ENCODE measurements at regions not wholly inside any gene's neighbourhood (a gene's known extent, or its start where the extent isn't known, plus 50 kb on each side); places are given as distances from the start of the nearest gene placed in this dataset.
"Not testable (repeated sequence)": the region's sequence is repeated elsewhere in the genome, so short reads cannot be mapped to it uniquely, and the experiment has no call there.

- DNase-seq (ENCODE audit: low spot score) = not testable (repeated sequence)
Observed at GRCh38 chr2:101645886-101646285, 51.6 kb upstream of the MAP4K4 start.

DNA sequence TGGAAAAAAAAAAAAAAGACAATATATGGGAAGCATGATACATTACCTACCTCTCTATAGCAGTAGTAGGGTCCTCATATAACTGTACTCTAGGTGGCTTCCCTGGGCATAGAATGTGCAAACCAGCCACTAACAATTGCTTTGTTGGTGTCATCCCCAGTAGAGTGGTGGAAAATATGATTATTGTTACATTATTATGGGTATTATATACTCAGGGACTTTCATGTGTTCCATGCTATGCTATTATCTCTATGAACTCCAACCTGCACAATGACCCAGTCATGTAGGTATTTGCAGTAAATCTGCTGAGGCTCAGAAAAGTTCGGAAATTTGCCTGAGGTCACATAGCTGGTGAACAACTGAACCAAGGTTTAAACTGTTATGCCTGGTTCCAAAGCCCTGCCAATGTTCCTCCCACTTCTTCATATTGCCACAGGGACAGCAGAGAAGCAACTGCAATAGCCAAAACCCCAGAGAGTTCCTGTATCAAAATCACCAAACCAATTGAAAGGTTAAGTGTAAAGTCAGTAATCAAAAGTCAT, 52.6 kb upstream of the MAP4K4 start:
- no peak for DNase-seq (ENCODE audit: low spot score)

DNA sequence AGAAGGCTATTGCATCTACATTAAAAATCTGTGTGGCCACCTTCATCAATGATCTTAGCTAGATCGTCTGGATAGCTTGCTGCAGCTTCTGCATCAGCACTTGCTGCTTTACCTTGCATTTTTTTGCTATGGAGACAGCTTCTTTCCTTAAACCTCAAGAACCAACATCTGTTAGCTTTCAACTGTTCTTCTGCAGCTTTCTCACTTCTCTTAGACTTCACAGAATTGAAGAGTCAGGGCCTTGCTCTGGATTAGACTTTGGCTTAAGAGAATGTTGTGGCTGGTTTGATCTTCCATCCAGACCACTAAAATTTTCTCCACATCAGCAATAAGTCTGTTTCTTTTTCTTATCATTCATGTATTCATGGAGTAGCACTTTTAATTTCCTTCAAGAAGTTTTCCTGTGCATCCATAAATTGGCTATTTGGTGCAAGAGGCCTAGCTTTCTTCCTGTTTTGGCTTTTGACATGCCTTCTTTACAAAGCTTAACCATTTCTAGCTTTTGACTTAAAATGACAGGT, 54.4 kb upstream of the MAP4K4 start:
- DNase-seq (ENCODE audit: low spot score) = no peak

DNA sequence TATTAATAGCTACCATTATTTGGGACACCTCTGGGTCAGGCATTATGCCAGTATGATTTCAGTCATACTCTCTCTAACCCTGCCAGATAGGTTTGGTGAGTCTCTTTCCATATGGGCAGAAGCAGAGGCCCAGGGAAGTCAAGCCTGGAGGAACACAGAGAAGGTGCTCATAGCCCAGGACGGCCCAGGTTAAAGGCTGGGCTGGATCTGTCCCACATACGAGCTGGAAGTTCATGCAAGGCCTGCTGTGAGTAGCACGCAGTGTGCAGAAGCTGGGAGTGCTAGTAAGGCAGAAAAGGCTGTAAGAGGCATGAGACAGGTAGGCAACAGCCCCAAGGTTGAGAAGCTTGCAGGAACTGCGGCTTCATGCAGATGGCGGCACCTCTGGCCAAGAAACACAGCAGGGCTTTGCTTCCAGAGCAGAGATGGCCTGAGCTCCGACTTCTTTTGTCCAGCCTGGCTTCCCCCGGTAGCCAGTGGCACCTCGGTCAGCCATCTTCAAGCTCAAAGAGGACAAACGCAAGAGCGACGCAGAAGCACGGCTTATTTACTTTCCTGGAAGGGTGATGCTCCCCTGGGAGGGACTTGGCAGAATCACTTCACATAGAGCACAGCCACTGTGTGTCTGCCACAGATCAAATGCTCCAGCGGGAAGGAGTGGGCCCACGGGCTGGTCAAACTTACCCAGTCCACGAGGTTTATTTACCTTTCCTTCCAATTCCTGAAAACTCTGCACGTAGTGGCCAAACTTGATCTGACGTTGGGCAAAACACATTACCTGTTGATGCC, 58.5 kb upstream of the MAP4K4 start:
- DNase-seq (ENCODE audit: low spot score) = no peak

GRCh38 chr2:101638181-101638711, 59.3 kb upstream of the MAP4K4 start:
- DNase-seq (ENCODE audit: low spot score) = no peak

DNA sequence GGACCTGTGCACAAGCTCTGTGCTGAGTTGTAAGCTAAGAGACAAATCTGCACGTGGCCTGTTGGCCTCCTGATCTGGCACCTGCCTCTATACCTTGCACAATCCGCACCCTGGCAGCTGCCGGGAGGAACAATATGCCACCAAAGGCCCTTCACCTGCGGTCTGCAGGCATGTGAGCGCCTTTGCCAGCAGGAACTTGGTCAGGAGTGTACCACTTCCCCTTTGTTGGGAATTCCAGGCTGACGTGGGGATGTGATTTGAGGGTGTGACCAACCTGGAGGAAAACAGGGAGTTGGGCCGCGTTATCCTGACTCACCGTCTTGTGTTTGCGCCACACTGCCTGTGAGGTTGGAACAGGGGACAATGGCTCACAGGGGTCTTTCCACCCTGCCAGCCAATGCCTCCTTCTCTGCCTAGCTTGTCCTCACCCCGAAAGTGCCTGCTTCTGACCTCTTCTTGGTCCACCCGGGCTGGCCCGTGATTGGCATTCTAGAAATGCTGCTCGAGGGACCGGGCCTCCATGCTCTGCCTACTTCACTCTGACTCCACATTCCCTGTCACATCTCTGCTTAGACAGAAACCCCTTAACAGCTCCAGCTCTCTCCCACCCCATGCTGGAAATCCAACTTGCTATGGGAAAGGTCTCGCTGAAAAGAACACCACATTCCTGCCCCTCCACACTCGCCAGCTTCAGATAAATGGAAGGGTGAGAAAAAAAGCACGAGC, 67.1 kb upstream of the MAP4K4 start:
- DNase-seq (ENCODE audit: low spot score) = no peak

DNA sequence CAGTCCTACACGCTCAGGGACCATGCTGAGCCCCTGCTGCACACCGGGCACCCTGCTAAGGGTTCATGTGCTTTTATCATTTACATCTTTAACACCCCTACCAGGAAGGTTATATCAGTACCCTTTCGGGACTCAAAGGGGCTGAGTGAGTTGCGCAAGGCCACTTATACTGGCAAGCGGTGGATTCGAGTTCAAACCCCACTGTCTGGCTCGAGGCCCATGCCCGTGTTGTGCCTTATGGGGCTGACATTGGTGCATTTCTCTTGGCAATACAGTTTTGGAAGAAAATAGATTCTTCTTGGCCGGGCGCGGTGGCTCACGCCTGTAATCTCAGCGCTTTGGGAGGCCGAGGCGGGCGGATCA, 69.5 kb upstream of the MAP4K4 start:
- no peak for DNase-seq (ENCODE audit: low spot score)

- DNase-seq (ENCODE audit: low spot score) = no peak
Observed at GRCh38 chr2:101627285-101628029, 70.0 kb upstream of the MAP4K4 start.

DNA sequence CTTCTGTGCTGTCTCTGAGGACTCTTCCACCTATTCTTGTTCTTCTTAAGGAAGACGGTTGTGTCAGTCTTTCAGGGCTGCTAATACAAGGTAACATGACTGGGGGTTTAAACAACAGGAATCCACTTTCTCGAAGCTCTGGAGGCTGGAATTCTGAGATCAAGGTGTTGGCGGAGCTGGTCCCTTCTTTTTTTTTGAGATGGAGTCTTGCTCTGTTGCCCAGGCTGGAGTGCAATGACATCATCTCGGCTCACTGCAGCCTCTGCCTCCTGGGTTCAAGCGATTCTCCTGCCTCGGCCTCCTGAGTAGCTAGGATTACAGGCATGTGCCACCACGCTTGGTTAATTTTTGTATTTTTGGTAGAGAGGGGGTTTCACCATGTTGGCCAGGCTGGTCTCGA, 71.7 kb upstream of the MAP4K4 start:
- DNase-seq (ENCODE audit: low spot score) = not testable (repeated sequence)

DNA sequence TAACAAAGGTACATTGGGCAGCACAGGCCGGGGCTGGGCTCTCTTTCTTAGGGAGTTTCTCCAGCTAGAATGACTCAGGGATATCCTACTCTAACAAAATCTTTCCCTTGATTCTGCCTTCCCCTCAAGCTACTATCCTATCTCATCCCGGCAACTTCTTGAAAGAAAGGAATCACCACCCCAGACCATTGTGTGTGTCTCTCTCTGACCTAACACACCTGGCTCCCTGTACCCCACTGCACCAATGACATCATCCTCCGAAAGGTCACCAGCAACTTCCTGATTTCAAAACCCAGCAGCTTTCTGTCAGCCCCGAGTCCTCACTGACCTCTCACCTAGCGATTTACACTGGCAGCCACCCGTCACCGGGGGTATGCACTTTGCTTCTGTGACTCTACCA, 72.1 kb upstream of the MAP4K4 start:
- DNase-seq (ENCODE audit: low spot score) = no peak

GRCh38 chr2:101624706-101625332, 72.7 kb upstream of the MAP4K4 start:
- no peak for DNase-seq (ENCODE audit: low spot score)

DNA sequence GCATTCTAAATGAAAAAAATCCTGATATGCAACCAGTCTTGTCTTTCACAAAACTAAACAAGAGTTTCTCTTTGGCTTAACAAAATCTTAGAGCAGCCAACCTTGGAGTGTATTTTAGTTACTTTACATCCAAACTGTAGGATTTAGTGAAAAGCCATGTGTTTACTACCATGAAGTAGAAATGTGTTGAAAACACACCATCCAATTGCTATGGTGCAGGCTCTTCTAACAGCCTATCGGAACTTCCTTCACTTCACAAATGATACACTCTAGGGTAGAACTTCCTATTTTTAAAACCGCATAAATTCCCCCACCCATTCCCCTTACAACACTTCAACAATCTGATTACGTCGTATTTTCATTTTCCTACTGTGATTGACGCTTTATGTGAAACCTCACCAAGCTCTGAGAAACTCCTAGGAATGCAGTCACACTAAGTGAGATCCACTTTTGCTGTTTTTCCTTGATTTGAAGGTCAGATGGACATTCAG, 74.4 kb upstream of the MAP4K4 start:
- no peak for DNase-seq (ENCODE audit: low spot score)

DNA sequence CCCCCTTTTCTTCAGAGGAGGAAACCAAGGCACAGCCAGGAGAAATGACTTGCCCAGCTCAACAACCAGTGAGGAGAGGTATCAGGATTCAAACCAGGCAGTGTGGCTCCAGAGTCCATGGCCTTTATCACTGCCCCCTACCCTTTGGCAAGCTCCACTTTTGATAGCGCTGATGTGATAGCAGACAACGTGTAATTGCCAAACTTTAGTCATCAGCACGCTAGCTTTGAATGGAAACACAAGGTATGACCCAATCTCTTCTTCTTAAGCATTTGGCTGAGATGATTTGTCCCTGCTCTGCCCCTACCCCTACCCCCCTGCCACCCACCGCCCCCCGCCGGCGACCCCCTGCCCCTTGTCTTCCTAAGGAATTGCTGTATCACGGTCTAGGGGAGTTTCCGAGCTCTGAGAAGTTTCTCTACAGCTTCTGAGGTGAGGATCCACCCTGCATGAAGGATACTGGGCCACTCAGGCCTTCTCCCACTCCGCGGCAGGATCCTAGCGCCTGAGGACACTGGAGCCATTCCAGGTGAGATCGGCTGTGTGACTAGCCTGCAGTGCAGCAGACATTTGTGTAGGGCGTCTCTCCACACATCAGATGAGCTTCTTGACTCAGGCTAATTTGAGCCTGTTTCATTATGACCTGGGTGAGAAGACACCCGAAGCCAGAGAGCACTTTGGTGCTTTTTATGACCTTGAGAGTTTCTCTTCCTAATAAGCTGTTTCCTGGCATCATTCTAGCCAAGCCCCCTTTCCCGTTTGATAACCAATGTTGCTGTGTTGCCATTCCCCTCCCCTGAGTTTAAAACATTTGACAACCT, 75.1 kb upstream of the MAP4K4 start:
- DNase-seq (ENCODE audit: low spot score) = no peak

DNA sequence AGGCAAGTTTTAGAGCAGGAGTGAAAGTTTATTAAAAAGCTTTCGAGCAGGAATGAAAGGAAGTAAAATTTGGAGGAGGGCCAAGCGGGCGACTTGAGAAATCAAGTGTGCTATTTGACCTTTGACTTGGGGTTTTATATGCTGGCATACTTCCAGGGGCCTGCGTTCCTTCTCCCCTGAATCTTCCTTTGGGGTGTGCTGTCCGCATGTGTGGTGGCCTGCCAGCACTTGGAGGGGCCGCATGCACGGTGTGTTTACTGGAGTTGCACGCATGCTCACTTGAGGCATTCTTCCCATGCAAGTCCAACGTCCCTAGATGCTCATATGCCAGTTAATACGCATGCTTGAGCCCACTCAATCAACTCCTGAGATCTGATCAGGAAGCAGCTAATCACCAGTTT, 78.3 kb upstream of the MAP4K4 start:
- DNase-seq (ENCODE audit: low spot score) = no peak

DNA sequence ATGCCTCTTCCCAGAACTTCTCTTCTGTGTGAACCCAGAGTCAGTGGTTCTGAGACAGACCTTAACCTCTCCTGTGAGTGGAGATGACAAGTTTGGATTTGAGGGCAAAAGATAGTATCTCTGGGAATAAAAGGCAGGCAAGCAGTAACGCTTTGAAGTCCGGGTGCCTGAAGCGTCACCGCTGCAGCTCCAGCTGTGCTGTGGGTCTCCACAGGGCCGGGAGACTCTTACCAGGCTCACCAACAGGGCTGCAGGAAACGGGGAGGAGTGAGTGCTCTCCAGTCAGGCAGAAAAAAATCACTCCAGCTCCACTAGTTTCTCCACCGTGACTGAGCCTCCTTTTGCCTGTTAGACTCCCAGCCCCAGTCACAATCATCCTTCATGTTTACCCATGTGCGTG, 79.7 kb upstream of the MAP4K4 start:
- DNase-seq (ENCODE audit: low spot score) = no peak

DNA sequence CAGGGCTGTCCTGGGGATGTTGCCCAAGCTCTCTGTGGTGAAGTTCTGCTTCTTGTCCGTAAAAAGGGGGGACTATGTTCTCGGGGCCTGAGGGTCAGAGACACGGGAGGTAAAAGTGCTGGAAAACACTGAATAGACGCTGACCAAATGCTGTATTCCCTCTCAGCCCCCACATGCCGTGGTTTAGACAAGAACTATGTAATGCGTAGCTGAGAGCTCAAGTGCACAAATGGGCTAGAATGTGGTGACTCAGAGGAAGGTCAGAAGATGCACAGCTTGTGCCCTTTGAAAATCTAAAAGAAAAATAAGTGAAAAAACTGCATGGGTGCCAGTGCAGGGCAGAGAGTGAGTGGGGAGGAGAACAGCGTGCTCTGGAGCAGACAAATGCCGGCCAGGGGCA, 80.3 kb upstream of the MAP4K4 start:
- peak; percentile 46 for DNase-seq (ENCODE audit: low spot score)

DNA sequence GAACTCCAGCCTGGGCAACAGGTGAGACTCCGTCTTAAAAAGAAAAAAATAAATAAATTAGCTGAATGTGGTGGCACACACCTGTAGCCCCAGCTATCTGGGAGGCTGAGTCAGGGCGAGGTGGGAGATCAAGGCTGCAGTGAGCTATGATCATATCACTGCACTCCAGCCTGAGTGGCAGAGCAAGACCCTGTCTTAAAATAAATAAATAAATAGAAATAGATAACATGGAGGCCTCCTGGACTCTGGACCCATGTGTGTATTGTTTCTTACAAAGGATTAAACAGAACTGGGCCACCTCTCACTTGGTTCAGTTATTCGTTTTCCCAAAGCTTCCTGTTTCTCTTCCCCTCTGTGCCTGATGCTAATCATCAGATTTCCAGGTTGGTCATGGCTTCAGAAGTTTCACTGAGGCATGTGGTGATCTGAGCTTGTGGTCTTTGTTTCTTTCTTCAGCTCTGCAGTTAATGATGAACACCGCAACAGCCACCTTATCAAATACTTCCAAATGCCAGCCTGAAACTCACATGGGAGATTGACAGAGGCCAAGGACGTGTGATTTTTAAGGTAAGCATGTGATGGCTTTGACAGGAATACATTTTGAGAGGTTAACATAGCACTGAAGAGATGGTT, 83.3 kb upstream of the MAP4K4 start:
- DNase-seq (ENCODE audit: low spot score) = no peak

DNA sequence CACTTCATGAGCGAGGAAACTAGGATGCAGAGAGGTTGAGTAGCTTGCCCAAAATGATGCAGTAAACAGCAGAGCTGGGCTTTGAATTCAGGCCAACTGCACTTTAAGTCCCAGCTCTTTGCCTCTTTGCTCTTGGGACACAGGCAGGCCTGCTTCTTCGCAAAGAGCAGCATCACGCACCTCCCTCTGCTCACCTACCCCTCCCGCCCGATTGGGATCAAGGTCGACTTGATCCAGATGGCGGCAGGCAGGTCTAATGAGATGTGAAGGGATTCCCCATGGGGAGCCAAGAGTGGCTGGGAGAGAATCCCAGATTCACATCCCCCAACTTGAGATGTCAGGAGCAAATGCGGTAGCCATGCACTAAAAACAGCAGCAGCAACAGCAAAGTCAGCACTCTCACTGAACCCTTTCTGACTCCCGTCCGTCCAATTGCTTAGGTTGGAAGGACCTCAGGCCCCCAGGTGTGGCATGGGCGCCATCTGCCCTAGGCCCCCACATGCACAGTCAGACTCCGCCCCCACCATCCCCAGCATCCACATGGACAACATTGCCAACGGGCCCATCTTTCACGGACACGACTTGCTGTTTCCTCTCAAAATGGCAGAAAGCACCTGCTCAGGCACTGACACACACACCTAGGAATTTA, 84.3 kb upstream of the MAP4K4 start:
- DNase-seq (ENCODE audit: low spot score) = no peak

- DNase-seq (ENCODE audit: low spot score) = no peak
Observed at GRCh38 chr2:101612019-101612418, 85.5 kb upstream of the MAP4K4 start.

All from AG20443 (cell line).